ENCODE measurements at regions not wholly inside any gene's neighbourhood (a gene's known extent, or its start where the extent isn't known, plus 50 kb on each side); places are given as distances from the start of the nearest gene placed in this dataset.

DNA sequence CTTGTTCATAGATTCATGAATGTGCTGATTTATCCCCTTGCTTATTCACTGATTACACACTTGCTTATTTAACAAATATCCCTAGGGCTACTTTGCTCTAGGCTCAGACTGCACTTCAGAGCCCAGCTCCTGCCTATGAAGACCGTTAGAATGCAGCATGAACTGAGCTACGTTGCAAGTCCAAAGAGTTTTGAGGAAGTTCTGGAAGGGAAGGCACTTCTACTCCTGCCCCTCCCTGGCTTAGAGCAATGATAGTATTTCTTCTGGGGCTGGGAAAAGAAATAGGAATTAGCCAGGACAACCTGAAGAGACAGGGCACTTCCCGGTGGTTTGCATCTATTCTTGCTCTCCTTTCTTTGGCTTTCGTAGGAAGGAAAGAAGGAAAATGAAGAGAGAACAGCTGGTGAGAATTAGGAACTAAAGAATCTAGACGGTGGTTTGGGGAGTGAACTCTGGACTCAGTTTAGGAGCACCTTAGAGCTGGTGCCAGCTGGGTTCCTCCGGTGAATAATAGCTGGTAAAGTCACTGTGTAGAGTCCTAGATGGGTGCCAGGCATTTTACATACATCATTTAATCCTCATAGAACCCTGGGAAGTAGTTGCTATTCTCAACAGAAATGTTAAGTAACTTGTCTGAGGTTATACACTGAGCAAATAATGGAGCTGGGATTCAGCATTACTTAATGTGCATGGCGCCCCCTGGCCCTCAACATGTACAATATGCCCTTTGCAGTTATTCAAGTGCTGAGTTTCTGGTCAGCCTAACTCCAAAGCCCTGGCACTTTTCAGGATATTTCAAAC, 65.9 kb downstream of the NDUFS5 start (continued):
- TF ChIP-seq SMARCE1 (IDR thresholded peaks at IDR 0.05) (no peak), FUS (optimal IDR thresholded peaks at IDR 0.05; ENCODE audit: low read depth, low read length) (no peak), ZNF695 (CRISPR knock-in tag; IDR thresholded peaks at IDR 0.05) (no peak), ZNF253 (CRISPR knock-in tag; conservative IDR thresholded peaks at IDR 0.05) (no peak), ZNF24 (IDR thresholded peaks at IDR 0.05) (no peak), MYNN (IDR thresholded peaks at IDR 0.05) (no peak), MYNN (CRISPR knock-in tag; IDR thresholded peaks at IDR 0.05) (no peak), DPF2 (IDR thresholded peaks at IDR 0.05) (no peak), RAD21 (CRISPR knock-in tag; conservative IDR thresholded peaks at IDR 0.05 in 1 of 2, IDR thresholded peaks at IDR 0.05 in 1 of 2) (peak; percentile 75 to 95), ELF1 (tag; IDR thresholded peaks at IDR 0.05) (no peak), POLR3A (IDR thresholded peaks at IDR 0.05; ENCODE audit: borderline replicate concordance, extremely low read depth, insufficient read depth, insufficient read length) (no peak), ZNF384 (IDR thresholded peaks at IDR 0.05; ENCODE audit: low read depth, low read length) (peak; percentile 21; the same call in 1 of the 2 replicates), ELF4 (CRISPR knock-in tag; IDR thresholded peaks at IDR 0.05) (no peak), ZBTB17 (CRISPR knock-in tag; IDR thresholded peaks at IDR 0.05) (no peak), HLTF (IDR thresholded peaks at IDR 0.05) (no peak), NFYB (IDR thresholded peaks at IDR 0.05; ENCODE audit: extremely low read depth, insufficient read length) (no peak), SAFB2 (IDR thresholded peaks at IDR 0.05; ENCODE audit: borderline replicate concordance, low read depth, low read length, severe bottlenecking) (no peak), SUPT5H (IDR thresholded peaks at IDR 0.05) (no peak), ETS2 (tag; IDR thresholded peaks at IDR 0.05; ENCODE audit: borderline replicate concordance, poor library complexity, severe bottlenecking) (no peak), CAMTA2 (CRISPR knock-in tag; conservative IDR thresholded peaks at IDR 0.05) (no peak)
- TF ChIP-seq, protein P1, sequence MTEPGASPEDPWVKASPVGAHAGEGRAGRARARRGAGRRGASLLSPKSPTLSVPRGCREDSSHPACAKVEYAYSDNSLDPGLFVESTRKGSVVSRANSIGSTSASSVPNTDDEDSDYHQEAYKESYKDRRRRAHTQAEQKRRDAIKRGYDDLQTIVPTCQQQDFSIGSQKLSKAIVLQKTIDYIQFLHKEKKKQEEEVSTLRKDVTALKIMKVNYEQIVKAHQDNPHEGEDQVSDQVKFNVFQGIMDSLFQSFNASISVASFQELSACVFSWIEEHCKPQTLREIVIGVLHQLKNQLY (CRISPR knock-in tag; conservative IDR thresholded peaks at IDR 0.05), result no peak
- TF ChIP-seq, protein P2, sequence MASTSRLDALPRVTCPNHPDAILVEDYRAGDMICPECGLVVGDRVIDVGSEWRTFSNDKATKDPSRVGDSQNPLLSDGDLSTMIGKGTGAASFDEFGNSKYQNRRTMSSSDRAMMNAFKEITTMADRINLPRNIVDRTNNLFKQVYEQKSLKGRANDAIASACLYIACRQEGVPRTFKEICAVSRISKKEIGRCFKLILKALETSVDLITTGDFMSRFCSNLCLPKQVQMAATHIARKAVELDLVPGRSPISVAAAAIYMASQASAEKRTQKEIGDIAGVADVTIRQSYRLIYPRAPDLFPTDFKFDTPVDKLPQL (IDR thresholded peaks at IDR 0.05; ENCODE audit: extremely low read depth, insufficient read length), result no peak
- TF ChIP-seq, protein P3, sequence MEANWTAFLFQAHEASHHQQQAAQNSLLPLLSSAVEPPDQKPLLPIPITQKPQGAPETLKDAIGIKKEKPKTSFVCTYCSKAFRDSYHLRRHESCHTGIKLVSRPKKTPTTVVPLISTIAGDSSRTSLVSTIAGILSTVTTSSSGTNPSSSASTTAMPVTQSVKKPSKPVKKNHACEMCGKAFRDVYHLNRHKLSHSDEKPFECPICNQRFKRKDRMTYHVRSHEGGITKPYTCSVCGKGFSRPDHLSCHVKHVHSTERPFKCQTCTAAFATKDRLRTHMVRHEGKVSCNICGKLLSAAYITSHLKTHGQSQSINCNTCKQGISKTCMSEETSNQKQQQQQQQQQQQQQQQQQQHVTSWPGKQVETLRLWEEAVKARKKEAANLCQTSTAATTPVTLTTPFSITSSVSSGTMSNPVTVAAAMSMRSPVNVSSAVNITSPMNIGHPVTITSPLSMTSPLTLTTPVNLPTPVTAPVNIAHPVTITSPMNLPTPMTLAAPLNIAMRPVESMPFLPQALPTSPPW (CRISPR knock-in tag; IDR thresholded peaks at IDR 0.05), result no peak
- TF ChIP-seq, protein P4, sequence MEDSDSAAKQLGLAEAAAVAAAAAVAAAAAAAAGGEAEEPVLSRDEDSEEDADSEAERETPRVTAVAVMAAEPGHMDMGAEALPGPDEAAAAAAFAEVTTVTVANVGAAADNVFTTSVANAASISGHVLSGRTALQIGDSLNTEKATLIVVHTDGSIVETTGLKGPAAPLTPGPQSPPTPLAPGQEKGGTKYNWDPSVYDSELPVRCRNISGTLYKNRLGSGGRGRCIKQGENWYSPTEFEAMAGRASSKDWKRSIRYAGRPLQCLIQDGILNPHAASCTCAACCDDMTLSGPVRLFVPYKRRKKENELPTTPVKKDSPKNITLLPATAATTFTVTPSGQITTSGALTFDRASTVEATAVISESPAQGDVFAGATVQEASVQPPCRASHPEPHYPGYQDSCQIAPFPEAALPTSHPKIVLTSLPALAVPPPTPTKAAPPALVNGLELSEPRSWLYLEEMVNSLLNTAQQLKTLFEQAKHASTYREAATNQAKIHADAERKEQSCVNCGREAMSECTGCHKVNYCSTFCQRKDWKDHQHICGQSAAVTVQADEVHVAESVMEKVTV (CRISPR knock-in tag; IDR thresholded peaks at IDR 0.05), result peak; percentile 63; the same call in 1 of the 2 replicates
